HG02981 (cell line): ENCODE measurements at regions not wholly inside any gene's neighbourhood (a gene's known extent, or its start where the extent isn't known, plus 50 kb on each side); places are given as distances from the start of the nearest gene placed in this dataset.

Experiments used
- ATAC-seq: cut with Tn5 transposase; IDR thresholded peaks from one replicate; pipeline ENCODE4 v1.9.1; 2021; ENCODE audit warnings: mild to moderate bottlenecking, moderate library complexity; ENCODE audit not compliant: unreplicated experiment

- ATAC-seq, result no peak
Observed at GRCh38 chr14:98947911-98948595, 323.9 kb downstream of the BCL11B start.

GRCh38 chr14:98949051-98949450 lies 322.9 kb downstream of the BCL11B start:
- no peak for ATAC-seq

GRCh38 chr14:98949481-98950135 lies 322.4 kb downstream of the BCL11B start:
- no peak for ATAC-seq

- no peak for ATAC-seq
Observed at GRCh38 chr14:98950353-98950895, 321.6 kb downstream of the BCL11B start.

- ATAC-seq, result no peak
Observed at GRCh38 chr14:98951031-98951430, 321.0 kb downstream of the BCL11B start.

- no peak for ATAC-seq
Observed at GRCh38 chr14:98951521-98952152, 320.4 kb downstream of the BCL11B start.

GRCh38 chr14:98952593-98953350 lies 319.2 kb downstream of the BCL11B start:
- ATAC-seq, result no peak

GRCh38 chr14:98953551-98954348 lies 318.2 kb downstream of the BCL11B start:
- no peak for ATAC-seq

- ATAC-seq, result no peak
Observed at GRCh38 chr14:98954349-98955000, 317.5 kb downstream of the BCL11B start.

GRCh38 chr14:98955036-98955740 lies 316.8 kb downstream of the BCL11B start:
- ATAC-seq, result no peak

GRCh38 chr14:98955741-98956070 lies 316.3 kb downstream of the BCL11B start:
- ATAC-seq, result no peak

GRCh38 chr14:98956181-98956580 lies 315.8 kb downstream of the BCL11B start:
- ATAC-seq, result no peak

- no peak for ATAC-seq
Observed at GRCh38 chr14:98956661-98957060, 315.3 kb downstream of the BCL11B start.

GRCh38 chr14:98957211-98958047 lies 314.6 kb downstream of the BCL11B start:
- ATAC-seq, result no peak

- ATAC-seq, result no peak
Observed at GRCh38 chr14:98958048-98958631, 313.9 kb downstream of the BCL11B start.

GRCh38 chr14:98958632-98959031 lies 313.4 kb downstream of the BCL11B start:
- ATAC-seq, result no peak

- ATAC-seq, result no peak
Observed at GRCh38 chr14:98959410-98959809, 312.6 kb downstream of the BCL11B start.

- ATAC-seq, result no peak
Observed at GRCh38 chr14:98959958-98960616, 311.9 kb downstream of the BCL11B start.
